AG09319 (cell line): ENCODE measurements at regions not wholly inside any gene's neighbourhood (a gene's known extent, or its start where the extent isn't known, plus 50 kb on each side); places are given as distances from the start of the nearest gene placed in this dataset.
"Not testable (repeated sequence)": the region's sequence is repeated elsewhere in the genome, so short reads cannot be mapped to it uniquely, and the experiment has no call there.

Experiments
- DNase-seq: peaks from one replicate; pipeline ENCODE4 v3.0.0-alpha.2; 2010; ENCODE audit warnings: low read depth; ENCODE audit errors: extremely low read depth
- CTCF ChIP-seq: IDR thresholded peaks from 2 replicates; pipeline ENCODE4 v1.5.1; 2011; ENCODE audit warnings: low read depth, mild to moderate bottlenecking, inconsistent platforms, low read length, moderate library complexity

GRCh38 chr5:14035859-14036503 lies 91.5 kb upstream of the DNAH5 start:
- no peak for TF ChIP-seq CTCF
- peak; percentile 88 for DNase-seq

- no peak for DNase-seq
- TF ChIP-seq CTCF, result no peak
Measured at GRCh38 chr5:14034963-14035362, 90.5 kb upstream of the DNAH5 start.

- TF ChIP-seq CTCF, result no peak
- DNase-seq, result no peak
Measured at GRCh38 chr5:14032918-14033317, 88.4 kb upstream of the DNAH5 start.

- no peak for TF ChIP-seq CTCF
Measured at GRCh38 chr5:14028938-14029584, 84.6 kb upstream of the DNAH5 start.

GRCh38 chr5:14028188-14028587 lies 83.7 kb upstream of the DNAH5 start:
- DNase-seq, result no peak
- no peak for TF ChIP-seq CTCF

More at GRCh38 chr5:14028938-14029584, 84.6 kb upstream of the DNAH5 start:
- DNase-seq, result no peak

- no peak for TF ChIP-seq CTCF
Measured at GRCh38 chr5:14025569-14026286, 81.2 kb upstream of the DNAH5 start.

GRCh38 chr5:14022971-14023370 lies 78.5 kb upstream of the DNAH5 start:
- no peak for TF ChIP-seq CTCF
- no peak for DNase-seq

More at GRCh38 chr5:14025569-14026286, 81.2 kb upstream of the DNAH5 start:
- no peak for DNase-seq

GRCh38 chr5:14020944-14021343 lies 76.5 kb upstream of the DNAH5 start:
- not testable (repeated sequence) for DNase-seq
